HCT116 (cell line): ENCODE measurements at regions not wholly inside any gene's neighbourhood (a gene's known extent, or its start where the extent isn't known, plus 50 kb on each side); places are given as distances from the start of the nearest gene placed in this dataset.

Experiments
- CEBPB ChIP-seq: IDR thresholded peaks from 2 replicates; pipeline ENCODE4 v1.6.1; 2012; ENCODE audit warnings: low read depth
- EGR1 ChIP-seq: IDR thresholded peaks from 2 replicates; pipeline ENCODE4 v1.6.1; 2012; ENCODE audit warnings: low read depth
- EZH2phosphoT487 ChIP-seq: fragments of 200-600 bp; IDR thresholded peaks from 2 replicates; pipeline ENCODE4 v1.6.1; 2018; ENCODE audit warnings: antibody characterized with exemption, borderline replicate concordance
- FOSL1 ChIP-seq: IDR thresholded peaks from 2 replicates; pipeline ENCODE4 v1.6.1; 2012; ENCODE audit warnings: low read depth
- POLR2A ChIP-seq: IDR thresholded peaks from 2 replicates; pipeline ENCODE4 v1.7.0; 2011; ENCODE audit warnings: borderline replicate concordance; ENCODE audit not compliant: insufficient read depth, insufficient read length; ENCODE audit errors: extremely low read depth
- POLR2AphosphoS5 ChIP-seq: IDR thresholded peaks from 2 replicates; pipeline ENCODE4 v1.6.1; 2011; ENCODE audit warnings: mild to moderate bottlenecking, low read depth, low read length, moderate library complexity
- SP1 ChIP-seq: IDR thresholded peaks from 2 replicates; pipeline ENCODE4 v1.6.1; 2012; ENCODE audit warnings: low read depth
- TF ChIP-seq, protein P1 (sequence below), 3 experiments: fragments of 200-600 bp in 1 of 3; sonication (generic) in 1 of 3; IDR thresholded peaks in 2 of 3; conservative IDR thresholded peaks in 1 of 3; 2 replicates each; pipeline ENCODE4 v1.5.1; 2012 to 2017; ENCODE audit warnings: low read depth in 2 of 3, low read length in 2 of 3, antibody characterized with exemption in 1 of 3, borderline replicate concordance in 1 of 3, control low read depth in 1 of 3, mild to moderate bottlenecking in 1 of 3, mixed read lengths in 1 of 3, mixed run types in 1 of 3, moderate library complexity in 1 of 3; ENCODE audit not compliant: insufficient read depth in 1 of 3
- TF ChIP-seq, protein P2 (sequence below): IDR thresholded peaks from 2 replicates; pipeline ENCODE4 v1.6.1; 2011; ENCODE audit warnings: mild to moderate bottlenecking, low read length, moderate library complexity; ENCODE audit not compliant: insufficient replicate concordance; ENCODE audit errors: extremely low read depth

DNA sequence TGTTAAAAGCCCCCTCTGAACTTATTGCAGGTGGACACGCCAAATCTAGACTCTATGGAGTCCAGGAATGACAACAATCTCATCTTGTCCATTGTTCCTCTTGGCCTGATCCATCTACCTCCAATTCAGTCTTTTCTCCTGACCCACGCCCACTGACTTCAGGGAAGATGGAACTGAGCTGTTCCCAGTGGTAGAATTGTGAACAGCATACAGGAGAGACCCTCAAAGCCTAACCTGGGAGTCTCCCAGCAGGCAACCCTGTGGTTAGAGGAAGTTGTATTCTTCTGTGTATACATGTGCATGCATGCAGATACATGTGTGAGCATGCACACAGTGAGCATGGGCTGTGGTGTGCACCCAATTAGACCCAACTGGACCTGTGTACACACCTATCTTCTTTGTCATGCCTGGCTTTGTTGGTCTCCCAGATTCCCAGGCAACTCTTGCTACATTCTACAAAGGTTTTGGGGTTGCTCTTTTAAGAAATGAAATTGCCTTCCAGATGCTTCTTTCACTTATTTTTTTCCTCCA is 286.0 kb downstream of the ZSWIM6 start:
- TF ChIP-seq POLR2A (no peak), POLR2AphosphoS5 (no peak), EGR1 (no peak), EZH2phosphoT487 (no peak), SP1 (no peak), CEBPB (no peak), FOSL1 (no peak)
- TF ChIP-seq, protein P1, sequence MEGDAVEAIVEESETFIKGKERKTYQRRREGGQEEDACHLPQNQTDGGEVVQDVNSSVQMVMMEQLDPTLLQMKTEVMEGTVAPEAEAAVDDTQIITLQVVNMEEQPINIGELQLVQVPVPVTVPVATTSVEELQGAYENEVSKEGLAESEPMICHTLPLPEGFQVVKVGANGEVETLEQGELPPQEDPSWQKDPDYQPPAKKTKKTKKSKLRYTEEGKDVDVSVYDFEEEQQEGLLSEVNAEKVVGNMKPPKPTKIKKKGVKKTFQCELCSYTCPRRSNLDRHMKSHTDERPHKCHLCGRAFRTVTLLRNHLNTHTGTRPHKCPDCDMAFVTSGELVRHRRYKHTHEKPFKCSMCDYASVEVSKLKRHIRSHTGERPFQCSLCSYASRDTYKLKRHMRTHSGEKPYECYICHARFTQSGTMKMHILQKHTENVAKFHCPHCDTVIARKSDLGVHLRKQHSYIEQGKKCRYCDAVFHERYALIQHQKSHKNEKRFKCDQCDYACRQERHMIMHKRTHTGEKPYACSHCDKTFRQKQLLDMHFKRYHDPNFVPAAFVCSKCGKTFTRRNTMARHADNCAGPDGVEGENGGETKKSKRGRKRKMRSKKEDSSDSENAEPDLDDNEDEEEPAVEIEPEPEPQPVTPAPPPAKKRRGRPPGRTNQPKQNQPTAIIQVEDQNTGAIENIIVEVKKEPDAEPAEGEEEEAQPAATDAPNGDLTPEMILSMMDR (IDR thresholded peaks at IDR 0.05 in 2 of 3, conservative IDR thresholded peaks at IDR 0.05 in 1 of 3; ENCODE audit: borderline replicate concordance in 1 of 3, insufficient read depth in 1 of 3, low read depth in 2 of 3, low read length in 2 of 3): peak in 2 of 3 experiments; percentile 16 to 32; a peak in 2 of 6 replicates
- TF ChIP-seq, protein P2, sequence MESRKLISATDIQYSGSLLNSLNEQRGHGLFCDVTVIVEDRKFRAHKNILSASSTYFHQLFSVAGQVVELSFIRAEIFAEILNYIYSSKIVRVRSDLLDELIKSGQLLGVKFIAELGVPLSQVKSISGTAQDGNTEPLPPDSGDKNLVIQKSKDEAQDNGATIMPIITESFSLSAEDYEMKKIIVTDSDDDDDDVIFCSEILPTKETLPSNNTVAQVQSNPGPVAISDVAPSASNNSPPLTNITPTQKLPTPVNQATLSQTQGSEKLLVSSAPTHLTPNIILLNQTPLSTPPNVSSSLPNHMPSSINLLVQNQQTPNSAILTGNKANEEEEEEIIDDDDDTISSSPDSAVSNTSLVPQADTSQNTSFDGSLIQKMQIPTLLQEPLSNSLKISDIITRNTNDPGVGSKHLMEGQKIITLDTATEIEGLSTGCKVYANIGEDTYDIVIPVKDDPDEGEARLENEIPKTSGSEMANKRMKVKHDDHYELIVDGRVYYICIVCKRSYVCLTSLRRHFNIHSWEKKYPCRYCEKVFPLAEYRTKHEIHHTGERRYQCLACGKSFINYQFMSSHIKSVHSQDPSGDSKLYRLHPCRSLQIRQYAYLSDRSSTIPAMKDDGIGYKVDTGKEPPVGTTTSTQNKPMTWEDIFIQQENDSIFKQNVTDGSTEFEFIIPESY: no peak
